ENCODE measurements at regions not wholly inside any gene's neighbourhood (a gene's known extent, or its start where the extent isn't known, plus 50 kb on each side); places are given as distances from the start of the nearest gene placed in this dataset.

DNA sequence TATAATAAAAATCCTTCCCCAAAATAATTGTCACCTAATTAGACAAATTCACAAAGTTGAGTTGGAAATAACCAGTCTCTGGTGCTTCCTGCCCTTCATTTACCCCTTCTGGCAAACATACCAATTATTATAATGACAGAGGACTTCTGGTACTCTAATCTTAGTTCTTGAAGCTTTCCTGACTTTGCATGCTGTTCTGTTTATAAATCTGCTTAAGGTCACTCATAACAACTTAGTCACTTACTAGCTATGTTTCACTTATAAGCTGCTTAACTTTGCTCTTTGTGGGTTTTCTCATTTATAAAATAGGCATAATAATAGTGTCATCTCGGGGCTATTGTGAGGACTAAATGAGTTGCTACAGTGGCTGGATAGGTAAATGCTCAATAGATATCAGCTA is 446.5 kb downstream of the EFNA5 start:
- TF ChIP-seq, protein P1, sequence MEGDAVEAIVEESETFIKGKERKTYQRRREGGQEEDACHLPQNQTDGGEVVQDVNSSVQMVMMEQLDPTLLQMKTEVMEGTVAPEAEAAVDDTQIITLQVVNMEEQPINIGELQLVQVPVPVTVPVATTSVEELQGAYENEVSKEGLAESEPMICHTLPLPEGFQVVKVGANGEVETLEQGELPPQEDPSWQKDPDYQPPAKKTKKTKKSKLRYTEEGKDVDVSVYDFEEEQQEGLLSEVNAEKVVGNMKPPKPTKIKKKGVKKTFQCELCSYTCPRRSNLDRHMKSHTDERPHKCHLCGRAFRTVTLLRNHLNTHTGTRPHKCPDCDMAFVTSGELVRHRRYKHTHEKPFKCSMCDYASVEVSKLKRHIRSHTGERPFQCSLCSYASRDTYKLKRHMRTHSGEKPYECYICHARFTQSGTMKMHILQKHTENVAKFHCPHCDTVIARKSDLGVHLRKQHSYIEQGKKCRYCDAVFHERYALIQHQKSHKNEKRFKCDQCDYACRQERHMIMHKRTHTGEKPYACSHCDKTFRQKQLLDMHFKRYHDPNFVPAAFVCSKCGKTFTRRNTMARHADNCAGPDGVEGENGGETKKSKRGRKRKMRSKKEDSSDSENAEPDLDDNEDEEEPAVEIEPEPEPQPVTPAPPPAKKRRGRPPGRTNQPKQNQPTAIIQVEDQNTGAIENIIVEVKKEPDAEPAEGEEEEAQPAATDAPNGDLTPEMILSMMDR (IDR thresholded peaks at IDR 0.05), result no peak
- no peak for TF ChIP-seq EZH2 (IDR thresholded peaks at IDR 0.05; ENCODE audit: borderline replicate concordance, insufficient read depth, low read depth, low read length, poor library complexity, severe bottlenecking)
